GM21360 (cell line): ENCODE measurements at regions not wholly inside any gene's neighbourhood (a gene's known extent, or its start where the extent isn't known, plus 50 kb on each side); places are given as distances from the start of the nearest gene placed in this dataset.
A peak's percentile ranks its signal among the peaks of the same experiment; 100 is the strongest.

Source experiments
- ATAC-seq: cut with Tn5 transposase; IDR thresholded peaks from one replicate; pipeline ENCODE4 v1.9.1; 2021; ENCODE audit warnings: mild to moderate bottlenecking, moderate library complexity; ENCODE audit not compliant: unreplicated experiment

GRCh38 chr4:81639248-81639647 is 167.5 kb upstream of the RASGEF1B start:
- no peak for ATAC-seq

- no peak for ATAC-seq
Measured at GRCh38 chr4:81638698-81639097, 167.0 kb upstream of the RASGEF1B start.

GRCh38 chr4:81635739-81636138 is 164.0 kb upstream of the RASGEF1B start:
- peak; percentile 97 for ATAC-seq

- ATAC-seq: no peak
Measured at GRCh38 chr4:81634766-81635549, 163.3 kb upstream of the RASGEF1B start.

DNA sequence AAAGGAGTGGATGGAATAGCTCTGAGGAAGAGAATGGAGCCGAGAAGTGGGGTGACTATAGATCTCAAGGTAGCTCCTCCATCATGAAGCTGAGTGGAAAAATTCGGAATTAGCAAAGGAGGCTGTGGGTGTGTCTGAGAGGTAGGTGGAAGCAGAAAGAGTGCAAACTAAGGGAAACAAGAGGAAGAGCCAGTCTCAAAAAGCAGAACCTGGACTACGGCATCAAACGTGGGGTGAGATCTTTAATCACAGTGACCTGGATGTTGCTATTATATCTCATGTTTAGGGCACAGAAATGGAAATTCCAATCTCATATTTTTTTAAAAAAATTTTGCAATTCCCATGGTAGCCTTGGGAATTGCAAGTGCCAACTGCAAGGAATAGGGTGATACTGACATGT is 162.5 kb upstream of the RASGEF1B start:
- no peak for ATAC-seq

GRCh38 chr4:81632581-81633299 is 161.0 kb upstream of the RASGEF1B start:
- ATAC-seq: no peak

DNA sequence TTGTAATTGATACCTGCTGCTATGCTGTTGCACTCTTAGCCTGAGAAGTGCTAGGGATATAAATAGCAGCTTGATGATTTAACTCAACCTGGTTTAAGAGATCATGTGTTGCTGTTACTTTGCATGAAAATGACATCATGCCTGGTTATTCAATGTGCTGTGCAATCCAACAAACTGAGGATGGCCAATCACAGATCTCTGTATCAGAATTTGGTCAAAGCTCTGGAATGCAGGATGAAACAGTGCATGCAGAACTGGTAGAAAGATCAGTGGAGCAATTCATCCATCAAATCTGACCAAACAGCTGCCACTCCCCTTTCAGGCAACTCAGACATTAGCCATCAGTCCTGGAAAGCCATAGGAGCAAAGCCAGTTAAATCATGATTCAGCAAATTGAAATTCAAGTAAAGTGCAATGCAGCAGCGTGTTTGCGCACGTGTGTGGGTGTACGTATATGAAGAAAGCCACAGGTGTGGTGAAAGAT is 160.3 kb upstream of the RASGEF1B start:
- ATAC-seq: peak; percentile 55

DNA sequence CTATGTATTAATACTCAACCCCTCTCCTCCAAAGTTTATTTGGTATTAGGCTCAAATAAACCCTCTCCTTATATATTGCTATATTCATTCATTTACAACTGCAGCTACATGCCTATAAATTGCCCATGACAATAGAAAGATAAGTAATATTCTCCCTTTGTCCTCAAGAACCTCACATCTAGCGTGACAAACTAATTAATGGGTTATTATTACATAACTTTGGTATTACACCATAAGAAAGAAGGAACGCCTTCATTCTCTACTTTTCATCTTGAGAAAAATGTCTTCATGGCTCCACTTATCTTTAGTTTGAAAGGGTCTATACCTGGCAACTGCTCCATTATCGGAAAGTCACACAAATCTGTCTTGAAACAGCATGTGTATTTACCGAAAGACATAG is 157.7 kb upstream of the RASGEF1B start:
- ATAC-seq: no peak

DNA sequence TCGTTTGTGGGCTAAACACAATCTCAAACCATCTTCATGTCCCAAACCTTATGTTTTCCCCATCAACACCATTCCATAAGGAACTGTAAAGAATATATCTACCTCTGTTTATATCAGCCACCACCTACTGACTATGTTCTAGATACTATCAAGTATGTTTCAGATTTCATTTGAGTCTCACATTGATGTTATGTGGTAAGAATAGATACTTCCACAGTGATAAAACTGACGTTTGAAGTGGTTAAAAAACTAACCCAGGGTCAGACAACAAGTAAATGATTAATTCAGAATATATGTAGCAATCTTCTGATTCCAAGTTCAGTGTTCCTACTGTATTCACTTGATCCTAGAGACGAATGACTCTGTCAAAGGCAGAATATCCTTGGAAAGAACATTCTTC is 156.8 kb upstream of the RASGEF1B start:
- no peak for ATAC-seq

DNA sequence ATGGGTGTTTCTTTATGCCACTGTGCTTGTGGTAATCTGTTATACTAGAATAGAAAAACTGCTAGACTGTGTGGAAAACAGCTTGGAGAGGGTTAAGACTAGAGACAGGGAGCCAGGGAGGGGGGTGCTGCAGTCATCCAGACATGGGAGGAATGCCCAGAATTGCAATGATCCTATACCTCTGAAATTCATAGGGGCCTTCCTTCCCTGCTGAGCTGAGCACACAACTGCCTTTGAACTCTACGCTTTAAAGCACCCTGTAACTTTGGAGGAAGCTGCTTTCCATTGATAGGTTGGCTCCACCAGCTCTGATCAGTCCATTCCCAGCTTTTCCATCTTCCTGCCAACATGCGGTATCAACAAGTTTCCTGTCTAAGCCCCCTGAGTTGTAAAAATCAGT is 155.9 kb upstream of the RASGEF1B start:
- no peak for ATAC-seq

DNA sequence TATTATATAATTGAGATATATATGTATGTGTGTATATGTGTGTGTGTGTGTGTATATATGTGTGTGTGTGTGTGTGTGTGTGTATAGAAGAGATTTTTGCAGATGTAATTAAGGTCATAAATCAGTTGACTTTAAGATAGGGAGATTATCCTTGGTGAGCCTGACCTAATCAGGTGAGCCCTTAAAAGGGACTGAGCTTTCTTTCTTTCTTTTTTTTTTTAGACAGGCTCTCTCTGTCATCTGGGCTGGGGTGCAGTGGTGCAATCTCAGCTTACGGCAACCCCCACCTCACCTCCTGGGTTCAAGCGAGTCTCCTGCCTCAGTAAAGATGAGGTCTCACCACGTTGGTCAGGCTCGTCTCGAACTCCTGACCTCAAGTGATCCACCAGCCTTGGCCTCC is 155.1 kb upstream of the RASGEF1B start:
- ATAC-seq: no peak

DNA sequence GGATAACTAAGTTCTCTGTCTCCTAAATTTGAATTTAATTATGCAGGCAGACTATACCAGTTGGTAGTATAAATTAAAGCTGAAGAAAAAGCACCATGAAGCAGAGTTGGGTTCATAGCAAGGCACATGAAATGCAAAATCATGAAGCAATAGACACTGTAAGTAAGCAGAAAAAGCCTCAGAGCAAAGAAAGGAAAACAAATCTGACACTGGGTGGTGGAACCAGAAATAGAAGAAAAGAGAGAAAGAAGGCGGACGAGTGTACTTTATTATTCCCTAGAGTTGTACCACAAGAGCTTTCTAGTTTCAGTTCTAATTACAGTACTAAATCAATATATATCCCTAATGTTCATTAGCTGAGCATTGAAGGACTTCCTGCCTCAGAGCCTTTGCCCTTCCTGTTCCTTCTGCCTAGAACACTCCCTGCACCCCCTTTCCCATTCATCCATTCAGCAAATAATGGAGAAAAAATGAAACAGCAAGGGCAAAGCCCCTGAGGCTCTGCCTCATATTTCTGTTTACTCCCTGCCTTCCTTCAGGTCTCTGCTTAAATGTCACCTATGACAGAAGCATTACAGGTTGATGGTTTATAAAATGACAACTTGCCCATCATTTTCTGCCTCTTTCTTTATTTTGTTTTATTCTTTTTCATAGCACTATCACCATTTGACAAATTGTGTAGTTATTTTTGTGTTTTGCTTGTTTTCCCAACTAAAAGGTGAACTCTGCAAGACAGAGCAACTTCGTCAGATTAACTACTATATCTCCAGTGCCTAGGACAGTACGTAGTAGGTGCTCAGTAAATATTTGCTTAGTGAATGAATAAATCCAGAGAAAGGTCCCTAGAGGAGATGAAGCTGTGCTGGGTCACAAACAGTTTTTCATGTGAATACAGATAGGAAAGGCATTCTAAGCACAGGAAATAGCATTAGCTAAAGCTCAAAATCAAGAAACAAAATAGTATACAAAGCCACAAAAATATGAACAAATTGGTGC is 154.0 kb upstream of the RASGEF1B start:
- no peak for ATAC-seq

- ATAC-seq: no peak
Measured at GRCh38 chr4:81623434-81623833, 151.7 kb upstream of the RASGEF1B start.

DNA sequence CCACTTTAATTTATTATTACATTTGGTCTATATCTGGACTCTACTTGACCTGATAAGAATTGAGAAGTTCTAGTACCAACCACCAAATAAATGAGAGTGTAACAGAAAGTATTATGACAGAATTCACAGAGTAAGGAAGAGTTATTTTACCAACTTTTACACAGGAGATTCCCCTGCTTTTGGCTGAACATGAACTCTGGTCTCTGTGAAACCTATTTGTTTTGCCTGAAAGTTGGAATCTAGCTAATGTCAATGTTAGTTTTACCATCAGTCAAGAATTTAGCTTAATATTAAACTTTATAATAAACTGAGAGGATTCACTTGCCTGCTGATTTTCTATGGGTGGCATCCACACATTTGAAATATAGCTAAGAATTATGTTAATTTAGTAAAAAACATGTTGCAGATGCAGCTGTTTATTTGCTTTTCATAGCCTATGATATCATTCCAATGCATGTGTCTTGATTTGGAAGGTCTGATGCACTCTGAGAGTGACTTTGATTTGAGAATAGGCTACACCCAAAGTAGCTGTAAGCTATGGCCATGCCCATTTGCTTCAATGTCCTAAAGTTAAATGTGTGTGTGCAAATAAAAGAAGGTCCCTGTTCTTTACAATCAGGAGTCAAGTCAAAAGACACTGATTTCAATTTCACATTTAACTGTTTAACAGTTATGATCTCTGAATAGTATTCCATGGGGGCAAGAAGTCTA is 150.9 kb upstream of the RASGEF1B start:
- no peak for ATAC-seq

DNA sequence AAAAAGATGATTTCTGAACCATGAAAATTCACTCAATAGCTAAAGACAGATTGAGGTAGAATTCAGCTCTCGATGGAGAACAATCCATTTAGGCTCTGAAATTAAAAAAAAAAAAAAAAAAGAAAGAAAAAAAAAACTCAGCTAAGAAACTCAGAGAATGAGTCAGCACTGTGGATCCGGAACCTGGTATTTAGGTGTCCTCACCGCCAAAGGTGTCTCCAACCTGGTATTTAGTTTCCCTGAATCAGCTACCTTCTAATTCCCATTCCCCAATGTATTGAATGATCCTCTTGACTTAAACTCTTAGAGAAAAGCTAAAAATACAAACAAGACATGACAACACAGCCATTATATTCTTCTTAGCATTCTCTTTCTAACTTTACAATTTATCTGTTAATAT is 150.3 kb upstream of the RASGEF1B start:
- ATAC-seq: no peak

DNA sequence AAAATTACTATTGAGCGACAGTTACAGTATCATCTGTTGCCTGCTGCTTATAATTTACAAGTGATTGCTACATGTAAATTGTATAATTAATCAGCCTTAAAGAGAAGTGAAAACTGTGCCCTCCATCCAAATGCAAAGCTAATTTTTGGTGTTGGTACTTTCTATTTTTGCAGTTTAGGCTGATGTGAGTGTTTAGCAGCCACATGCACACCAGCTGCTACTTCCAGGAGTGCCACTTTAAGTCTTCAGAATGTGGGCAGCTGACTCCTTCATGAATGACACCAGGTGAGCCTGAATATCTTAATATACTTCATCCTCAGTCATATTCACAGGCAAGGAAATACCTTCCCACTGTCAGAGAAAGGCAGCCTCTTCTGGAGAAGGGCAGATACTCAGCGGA is 149.8 kb upstream of the RASGEF1B start:
- ATAC-seq: no peak

DNA sequence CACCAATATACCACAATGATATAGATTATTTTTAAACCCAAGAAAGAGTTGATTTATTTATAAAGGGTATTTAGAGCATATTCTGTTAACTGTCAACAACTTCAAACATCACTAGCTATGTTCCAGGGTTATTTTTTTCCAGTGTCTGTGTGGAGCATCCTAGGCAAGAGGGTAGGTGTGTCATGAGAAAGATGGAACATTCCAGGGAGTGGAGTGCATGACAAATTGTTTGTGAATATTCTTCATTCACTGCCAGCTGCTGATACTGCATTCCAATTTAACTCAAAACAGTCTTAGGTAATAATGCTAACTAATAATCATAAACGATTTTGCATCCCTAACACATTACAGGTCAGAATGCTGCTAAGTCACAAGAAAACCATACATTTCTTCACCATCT is 148.7 kb upstream of the RASGEF1B start:
- ATAC-seq: no peak

- no peak for ATAC-seq
Measured at GRCh38 chr4:81617545-81617944, 145.8 kb upstream of the RASGEF1B start.

- no peak for ATAC-seq
Measured at GRCh38 chr4:81611221-81611620, 139.5 kb upstream of the RASGEF1B start.

DNA sequence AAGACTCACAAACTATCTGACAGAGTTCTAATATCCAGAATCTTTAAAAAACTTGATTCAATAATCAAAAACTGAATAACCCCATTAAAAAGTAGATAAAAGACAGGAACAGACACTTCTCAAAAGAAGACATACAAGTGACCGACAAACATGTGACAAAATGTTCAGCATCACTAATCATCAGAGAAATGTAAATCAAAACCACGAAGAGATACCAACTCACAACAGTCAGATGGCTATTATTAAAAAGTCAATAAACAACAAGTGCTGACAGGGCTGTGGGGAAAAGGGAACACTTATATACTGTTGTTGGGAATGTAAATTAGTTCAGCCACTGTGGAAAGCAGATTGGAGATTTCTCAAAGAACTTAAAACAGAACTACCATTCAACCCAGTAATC is 138.1 kb upstream of the RASGEF1B start:
- ATAC-seq: no peak

DNA sequence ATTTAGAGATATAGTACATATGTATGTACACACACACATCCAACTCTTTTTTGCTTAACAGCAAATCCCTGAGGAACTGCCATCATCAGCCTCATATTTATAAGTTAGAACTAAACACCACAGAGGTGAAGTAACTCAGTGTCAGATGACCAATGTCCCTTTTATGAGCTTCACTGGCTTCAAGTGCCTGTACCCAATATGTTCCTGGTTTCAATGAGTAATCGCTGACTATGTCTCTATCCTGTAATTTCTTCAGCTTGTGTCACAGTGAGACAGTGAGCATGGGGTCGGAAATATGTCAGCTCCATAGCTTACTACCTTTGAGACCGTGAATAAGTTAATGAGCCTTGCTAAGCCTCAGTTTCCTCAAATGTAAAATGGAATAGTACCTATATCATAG is 136.2 kb upstream of the RASGEF1B start:
- ATAC-seq: no peak
